Skin epidermis (tissue), 12 donors: ENCODE measurements at regions not wholly inside any gene's neighbourhood (a gene's known extent, or its start where the extent isn't known, plus 50 kb on each side); places are given as distances from the start of the nearest gene placed in this dataset.
"Not testable (repeated sequence)": the region's sequence is repeated elsewhere in the genome, so short reads cannot be mapped to it uniquely, and the experiment has no call there.

ENCODE experiments used
- H3K27ac ChIP-seq, 21 experiments: fragments of 200-600 bp; sonication (generic) in 11 of 21; one replicate each; pipeline ENCODE4 v1.5.0; 2020; ENCODE audit warnings: mild to moderate bottlenecking in 3 of 21, inconsistent platforms in 2 of 21, moderate library complexity in 2 of 21
- H3K4me3 ChIP-seq, 7 experiments: fragments of 200-600 bp; sonication (generic) in 2 of 7; one replicate each; pipeline ENCODE4 v1.5.0; 2020; ENCODE audit warnings: inconsistent platforms in 2 of 7, mild to moderate bottlenecking in 2 of 7, moderate library complexity in 1 of 7

DNA sequence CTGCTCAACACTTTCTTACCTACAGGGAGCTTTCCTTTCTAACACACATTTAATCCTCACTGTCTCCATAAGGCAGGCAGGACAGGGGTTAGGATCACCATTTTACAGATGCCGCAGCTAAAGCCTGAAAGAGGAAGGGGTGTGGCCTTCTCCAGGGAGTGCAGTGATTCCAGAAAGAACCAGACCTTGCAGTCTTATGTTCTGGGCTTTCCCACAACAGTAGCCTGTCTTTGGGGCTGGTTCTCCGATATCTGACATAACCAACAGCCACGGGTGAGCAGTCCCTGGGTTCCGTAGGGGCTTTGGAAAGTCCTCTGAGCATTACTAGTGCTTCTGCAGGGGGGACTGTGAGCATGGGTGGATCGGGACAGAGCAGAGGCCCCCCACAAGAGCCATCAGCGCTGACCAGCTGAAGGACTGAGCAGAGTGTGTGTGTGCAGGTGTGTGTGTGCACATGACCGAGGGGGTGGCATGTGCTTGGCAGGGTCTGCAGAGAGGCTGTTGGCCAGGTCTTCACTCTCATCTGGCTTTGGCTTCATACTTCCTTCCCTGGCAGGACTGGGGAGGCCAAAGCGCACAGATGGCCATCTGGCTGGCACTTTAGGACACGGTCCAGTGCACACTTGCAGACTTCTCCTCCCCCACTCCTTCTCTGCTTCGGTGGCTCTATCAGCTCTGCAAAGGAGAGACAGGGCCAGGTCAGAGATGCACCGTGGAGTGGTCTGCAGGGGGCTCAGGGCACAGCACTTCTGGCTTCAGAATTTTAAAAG lies 400.3 kb downstream of the RPS24 start:
- peak overlapping the region in 1 of 21 experiments; percentile 46 for H3K27ac ChIP-seq
- H3K4me3 ChIP-seq: no peak overlapping the region

DNA sequence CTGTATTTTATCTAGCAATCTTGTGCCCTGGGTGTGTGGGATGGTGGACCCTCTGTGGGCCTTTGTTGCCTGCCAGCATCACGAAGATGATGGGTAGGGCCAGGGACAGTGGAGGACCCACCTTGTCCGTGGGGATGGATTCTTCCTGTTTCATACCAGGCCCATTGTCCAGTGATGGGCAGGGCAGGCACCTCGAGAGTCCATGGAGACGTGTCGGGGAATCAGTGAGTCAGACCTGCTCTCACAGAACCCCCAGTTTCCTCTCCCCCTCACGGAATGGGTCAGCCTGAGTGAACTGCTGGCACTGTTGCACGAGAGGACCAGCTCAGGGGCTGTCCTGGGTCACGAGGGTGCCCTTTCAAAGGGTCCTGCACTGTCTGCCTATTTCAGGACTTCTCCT lies 401.2 kb downstream of the RPS24 start:
- no peak overlapping the region for H3K27ac ChIP-seq
- H3K4me3 ChIP-seq: no peak overlapping the region

DNA sequence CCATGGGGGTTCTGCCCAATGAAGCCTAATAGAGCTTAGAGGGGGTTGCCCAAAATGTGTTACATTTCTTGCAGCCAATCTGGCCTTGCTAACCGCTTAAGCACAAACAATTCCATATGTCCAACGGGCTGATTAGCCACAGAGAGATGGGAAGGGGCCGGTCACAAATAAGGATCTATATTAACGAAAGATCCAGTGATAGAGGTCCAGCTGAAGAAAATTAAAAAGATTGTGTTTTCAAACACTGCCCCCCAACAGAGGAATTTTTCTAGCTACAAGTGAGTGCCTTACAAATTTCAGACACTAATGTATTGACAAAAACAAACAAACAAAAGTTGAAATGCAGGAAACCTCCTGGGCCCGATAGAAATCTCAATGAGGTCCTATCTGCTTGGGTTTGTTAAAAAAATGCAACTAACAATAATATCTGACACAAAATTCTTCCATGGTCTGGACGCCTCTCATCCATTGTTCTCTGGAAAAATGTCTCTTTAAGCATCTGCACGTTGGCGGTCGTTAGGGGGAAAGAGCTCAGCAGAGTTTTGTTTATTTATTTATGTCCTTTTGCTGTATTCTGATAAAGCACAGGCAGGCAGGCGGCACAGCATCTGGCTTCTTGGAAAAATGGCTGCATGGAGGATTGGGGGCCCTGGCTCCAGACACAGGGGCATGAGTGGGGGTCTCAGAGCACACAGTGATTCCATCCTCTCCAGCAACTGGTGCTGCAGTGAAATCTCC lies 402.0 kb downstream of the RPS24 start:
- Histone ChIP-seq H3K27ac (no peak overlapping the region), H3K4me3 (no peak overlapping the region)

DNA sequence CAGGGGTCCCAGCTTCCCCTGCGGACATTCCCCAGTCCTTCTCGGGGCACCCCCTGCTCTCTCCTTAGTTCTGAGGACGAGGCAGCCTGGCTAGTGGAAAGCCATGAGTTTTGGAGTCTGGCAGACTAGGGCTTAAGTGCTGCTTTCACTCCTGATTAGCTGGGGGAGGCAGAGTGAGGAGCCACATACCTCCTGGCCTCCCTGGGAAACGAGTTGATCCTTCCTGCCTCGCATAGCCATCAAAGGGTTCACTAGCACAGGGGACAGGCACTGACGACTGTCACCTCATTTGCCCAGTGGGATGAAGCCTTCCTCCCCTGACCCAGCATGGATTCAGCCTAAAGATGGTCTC lies 402.5 kb downstream of the RPS24 start:
- H3K4me3 ChIP-seq: no peak overlapping the region
- H3K27ac ChIP-seq: no peak overlapping the region

DNA sequence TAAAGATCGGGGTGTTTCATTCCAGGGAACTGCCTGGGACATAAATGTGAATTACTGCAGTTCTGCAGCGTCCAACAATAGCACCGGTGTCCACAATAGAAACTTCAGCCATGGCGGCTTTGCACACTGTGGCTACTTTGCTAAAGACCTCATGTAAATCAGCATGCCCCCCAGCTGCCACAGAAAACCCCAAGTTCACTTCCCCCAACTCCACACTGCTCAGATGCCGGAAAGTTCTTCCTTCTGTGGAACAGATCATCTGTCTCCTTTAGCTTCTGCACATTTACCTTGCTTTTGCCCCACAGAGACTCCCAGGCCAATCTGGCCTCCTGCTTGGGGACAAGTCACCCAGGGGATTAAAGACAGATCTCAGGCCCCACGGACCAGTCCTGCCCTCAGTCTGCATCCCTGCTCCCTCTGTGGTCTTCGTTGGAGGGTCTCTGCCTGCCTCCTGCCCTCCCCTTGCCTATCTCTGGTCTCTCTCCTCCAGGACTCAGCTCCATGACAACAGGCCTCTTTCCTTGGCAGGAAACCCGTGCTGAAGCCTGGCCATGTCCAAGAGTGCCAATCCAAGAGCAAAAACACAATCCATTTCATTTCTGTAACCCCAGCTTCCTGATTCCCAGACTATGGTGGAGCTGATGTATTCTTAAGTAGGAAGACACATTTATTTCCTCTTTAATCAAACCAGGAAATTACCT lies 403.2 kb downstream of the RPS24 start:
- Histone ChIP-seq H3K4me3 (no peak overlapping the region), H3K27ac (no peak overlapping the region)

DNA sequence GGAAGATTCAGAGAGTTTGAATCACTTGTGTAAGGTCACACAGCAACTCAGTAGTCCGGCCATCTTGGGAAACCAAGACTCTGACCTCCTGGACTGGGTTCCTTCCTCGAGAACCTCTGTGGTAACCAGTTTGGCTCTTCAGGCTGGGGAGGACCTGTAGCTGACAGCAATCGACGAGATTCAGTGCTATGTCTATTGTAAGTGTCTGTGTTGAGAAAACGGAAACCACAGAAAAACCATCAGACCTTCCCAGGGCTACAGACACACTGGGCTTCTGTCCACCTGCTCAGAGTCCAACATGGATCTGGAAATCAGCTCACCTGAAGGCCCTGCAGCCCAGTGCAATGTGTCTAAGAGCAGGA lies 403.7 kb downstream of the RPS24 start:
- H3K27ac ChIP-seq: no peak overlapping the region
- no peak overlapping the region for H3K4me3 ChIP-seq

DNA sequence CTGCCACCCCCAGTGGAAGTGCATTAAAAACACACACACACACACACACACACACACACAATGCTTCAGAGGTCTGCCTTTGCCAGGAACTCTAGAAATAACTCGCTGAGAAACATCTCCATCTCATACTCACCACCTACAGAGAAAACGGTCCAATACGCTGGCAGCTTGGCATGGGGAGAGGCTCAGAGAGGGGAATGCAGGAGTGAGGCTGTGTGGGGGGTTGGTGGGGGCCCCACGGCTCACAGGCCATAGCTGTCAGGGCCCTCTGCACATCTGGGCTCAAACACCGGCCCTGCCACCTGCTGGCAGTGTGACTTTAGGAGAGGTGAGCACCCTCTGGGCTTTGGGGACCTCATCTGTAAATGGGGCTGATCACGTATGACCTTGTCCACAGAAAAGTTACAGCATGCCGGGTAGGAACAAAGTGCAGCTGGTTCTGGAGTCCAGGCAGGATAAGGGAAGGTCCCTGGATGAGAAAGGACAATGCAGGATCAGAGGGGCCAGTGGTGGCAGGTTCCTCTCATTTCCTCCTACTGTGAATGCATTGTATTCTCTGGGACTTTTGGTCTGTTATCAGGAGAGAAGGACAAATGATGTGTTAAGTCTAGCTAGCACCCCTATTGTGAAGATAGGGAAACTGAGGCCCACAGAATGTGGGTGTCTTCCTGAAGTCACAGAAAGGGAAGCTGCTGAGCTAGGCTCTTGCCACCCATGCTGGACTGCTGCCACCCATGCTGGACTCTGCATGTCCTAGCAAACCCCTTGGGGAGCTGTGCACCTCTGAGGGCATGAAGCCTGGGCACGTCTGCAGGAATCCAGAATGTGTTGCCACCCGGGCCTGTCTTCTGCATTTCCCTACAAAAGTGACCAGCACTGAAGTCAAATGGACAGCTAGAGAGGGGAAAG lies 404.6 kb downstream of the RPS24 start:
- H3K4me3 ChIP-seq: no peak overlapping the region
- H3K27ac ChIP-seq: no peak overlapping the region

DNA sequence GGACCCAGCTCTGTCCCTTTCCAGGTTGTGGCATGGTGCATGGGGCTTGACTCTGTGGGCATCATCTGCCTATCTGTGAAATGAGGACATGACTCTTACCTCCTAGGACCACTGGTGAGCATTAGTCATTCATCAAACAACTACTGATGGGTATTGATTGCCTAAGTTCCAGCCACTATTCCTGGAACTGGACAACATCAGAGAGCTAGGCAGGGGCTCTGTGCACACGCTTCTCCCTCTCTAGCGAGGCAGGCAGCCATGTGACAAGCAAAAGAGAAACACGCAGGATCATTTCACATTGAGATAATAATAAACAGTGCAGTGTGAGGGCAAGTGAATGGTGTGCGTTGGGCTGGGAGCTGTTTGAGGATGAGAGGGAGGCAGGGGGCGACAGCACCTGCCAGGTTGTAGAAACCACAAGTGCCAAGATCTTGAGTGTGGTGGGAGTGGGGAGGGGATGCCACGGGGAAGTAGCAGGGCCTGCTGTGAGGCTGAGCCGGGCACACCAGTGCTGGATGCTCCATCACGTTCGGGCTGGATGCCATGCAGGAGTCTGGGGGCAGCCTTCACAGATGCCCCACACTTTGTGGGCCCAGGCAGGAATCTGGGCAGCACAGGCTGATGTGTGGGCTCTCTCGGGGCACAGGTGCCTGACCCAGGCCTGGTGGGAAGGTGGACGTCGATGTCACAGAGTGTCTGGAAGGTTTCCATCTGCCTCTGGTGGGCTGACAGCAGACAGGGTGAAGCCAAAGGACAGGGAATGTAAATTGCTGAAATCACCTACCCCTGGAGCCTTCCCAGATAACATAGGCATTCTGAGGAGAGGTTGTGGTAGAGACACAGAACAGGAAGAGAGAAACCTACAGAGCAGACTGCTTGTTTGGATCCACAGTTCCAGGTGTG lies 405.5 kb downstream of the RPS24 start:
- no peak overlapping the region for H3K27ac ChIP-seq
- H3K4me3 ChIP-seq: no peak overlapping the region

DNA sequence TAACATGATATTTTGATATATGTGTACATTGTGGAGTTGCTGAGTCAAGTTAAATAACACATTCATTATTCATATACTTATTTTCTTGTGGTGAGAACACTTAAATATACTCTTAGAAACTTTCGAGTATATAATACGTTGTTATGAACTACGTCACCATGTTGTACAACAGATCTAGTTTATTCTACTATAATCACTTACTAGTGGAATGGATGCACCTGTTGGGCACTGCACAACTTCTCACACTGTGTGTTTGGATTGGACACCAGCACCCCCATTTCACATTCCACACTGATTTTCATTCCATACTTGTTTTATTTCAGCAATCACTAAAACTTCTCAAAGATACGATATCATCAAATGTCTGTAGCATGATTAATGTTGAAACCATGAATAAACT lies 407.3 kb downstream of the RPS24 start:
- Histone ChIP-seq H3K4me3 (no peak overlapping the region), H3K27ac (no peak overlapping the region)

DNA sequence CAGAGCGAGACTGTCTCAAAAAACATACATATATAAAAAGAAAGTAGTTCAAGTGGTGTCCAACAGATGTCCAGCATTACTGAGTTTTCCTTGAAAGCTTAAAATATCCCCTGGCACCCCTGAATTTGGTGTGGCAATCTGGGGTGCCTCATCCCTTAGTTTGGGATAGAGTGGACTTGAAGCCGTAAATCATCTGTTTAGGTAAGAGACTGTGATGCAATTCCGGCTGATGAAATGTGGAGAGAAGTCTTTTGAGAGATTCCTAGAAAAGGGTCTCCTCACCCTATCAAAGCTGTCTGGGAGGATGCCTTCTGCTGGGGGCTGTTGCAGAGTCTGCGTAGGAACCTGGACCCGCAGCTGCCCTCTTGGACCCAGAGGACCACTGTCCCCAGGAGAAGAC lies 408.0 kb downstream of the RPS24 start:
- no peak overlapping the region for H3K27ac ChIP-seq
- H3K4me3 ChIP-seq: no peak overlapping the region

DNA sequence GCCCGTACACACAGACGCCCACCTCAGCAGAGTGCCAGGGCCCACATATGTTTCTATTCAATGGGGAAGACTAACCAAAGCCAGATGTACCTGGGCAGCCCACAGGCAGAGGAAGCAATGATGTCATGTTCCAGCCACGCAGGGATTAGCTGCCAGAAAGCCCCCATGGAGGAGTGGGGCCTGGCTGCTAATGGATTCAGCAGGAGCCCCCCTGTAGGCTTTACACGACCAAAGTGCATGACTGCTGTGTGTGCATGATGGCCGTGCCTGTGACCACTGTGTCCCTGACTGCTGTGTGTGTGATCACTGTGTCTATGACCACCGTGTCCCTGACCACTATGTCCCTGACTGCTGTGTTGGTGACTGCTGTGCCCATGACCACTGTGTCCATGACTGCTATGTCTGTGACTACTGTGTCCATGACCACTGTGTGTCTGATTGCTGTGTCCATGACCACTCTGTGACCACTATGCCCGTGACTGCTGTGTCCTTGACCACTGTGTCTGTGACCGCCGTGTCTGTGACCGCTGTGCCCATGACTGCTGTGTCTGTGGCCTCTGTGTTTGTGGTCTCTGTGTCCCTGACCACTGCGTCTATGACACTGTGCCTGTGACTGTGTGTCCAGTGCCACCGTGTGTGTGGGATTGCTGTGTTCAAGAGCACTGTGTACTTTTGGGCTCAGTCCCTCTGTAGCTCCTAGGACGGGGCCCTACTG lies 409.3 kb downstream of the RPS24 start:
- H3K4me3 ChIP-seq: no peak overlapping the region
- no peak overlapping the region for H3K27ac ChIP-seq

DNA sequence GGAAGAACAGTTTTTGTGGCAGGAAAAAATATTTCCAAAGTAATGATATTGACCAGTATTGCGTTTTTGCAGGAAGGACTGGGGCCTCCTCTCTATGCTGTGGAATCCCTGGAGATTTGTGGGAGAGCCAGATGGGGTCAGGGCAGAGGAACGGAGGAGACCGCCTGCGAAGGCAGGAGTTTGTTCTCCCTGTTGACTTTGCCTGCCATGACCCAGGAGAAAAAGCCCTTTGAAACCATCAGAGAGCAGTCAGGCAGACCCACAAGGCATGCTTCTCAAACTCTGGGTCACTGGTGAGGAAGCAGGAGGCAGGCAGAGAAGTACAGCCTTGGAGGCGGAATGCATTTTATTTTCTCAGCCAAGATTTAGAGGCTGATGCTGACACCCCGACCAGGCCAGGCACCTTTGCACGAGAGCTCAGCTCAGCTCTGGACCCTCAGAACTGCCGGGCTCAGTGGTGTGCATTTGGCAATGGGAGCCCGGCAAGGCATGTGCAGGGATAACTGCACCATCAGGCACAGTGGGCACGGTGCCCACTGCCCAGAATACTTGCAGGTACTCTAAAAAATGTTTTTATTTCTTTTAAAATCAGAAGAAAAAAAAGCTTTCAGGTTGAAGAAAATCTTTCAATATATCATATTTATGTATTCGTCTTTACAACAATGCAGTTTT lies 410.4 kb downstream of the RPS24 start:
- Histone ChIP-seq H3K27ac (no peak overlapping the region), H3K4me3 (no peak overlapping the region)

DNA sequence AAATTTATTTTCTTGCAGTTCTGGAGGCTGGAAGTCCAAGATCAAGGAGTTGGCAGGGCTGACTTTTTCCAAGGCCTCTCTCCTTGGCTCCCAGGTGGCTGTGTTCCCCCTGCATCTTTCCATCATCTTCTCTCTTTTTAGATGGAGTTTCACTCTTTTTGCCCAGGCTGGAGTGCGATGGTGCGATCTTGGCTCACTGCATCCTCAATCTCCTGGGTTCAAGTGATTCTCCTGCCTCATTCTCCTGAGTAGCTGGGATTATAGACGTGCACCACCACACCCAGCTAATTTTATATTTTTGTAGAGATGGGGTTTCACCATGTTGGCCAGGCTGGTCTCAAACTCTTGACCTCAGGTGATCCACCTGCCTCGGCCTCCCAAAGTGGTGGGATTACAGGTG lies 411.1 kb downstream of the RPS24 start:
- not testable (repeated sequence) for H3K27ac ChIP-seq

DNA sequence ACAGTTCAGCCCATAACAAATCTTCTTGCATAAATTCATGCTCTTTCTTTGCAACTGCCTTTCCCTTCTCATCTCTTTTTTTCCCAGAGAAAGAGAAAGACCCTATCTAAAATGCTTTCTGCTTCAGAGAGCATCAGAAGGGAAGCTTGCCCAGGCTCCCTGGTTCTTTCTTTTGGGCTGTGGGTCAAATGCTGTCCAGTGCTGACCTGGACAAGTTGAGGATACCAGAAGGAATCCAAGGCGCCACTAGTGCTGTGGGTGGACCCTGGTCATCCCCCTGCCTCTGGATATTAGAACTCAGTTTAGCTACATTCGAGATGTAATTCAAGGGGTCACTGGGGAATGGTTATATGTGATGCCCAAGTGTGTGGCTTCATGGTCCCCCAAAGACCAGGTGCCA lies 411.6 kb downstream of the RPS24 start:
- no peak overlapping the region for H3K4me3 ChIP-seq

More for the DNA sequence above, 411.1 kb downstream of the RPS24 start:
- H3K4me3 ChIP-seq: not testable (repeated sequence)

DNA sequence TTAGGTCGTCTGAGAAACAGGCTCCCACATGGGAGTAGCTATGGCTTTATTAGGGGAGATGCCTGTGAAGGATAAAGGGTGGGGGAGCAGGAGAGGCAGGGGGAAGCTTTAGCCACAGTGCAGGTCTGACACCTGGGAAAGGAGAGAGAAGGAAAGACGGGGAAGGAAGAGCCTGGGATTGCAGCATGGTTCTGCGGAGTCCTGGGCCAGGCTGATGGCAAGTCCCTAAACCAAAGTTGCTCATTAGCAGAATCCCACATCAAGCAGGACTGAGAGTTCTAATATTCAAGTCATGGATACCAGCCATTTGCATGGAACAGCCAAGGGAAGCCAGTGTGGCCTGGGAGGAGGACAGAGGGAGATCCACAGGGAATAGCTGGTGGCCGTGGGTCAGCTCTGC lies 414.8 kb downstream of the RPS24 start:
- no peak overlapping the region for H3K4me3 ChIP-seq
- no peak overlapping the region for H3K27ac ChIP-seq

More for the DNA sequence above, 411.6 kb downstream of the RPS24 start:
- H3K27ac ChIP-seq: no peak overlapping the region

DNA sequence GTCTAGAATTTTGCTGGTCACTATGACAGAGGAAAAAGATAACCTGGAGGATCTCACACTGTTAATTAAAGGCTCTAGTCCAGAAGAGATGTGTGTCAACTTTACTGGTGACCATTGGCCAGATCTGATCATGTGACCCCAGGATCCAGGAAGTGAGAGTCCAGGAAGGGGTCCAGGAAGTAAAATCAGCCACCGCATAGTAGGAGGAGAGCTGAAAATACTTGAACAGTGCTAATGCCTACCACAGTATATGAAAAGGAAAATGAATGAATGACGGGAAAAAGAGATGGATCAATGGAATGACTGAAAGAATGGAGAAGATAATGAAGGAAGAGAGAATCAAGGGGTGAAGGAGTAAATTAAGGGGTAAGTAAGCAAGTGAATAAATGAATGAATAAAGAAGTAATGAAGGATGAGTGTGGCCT lies 415.3 kb downstream of the RPS24 start:
- Histone ChIP-seq H3K4me3 (no peak overlapping the region), H3K27ac (no peak overlapping the region)

DNA sequence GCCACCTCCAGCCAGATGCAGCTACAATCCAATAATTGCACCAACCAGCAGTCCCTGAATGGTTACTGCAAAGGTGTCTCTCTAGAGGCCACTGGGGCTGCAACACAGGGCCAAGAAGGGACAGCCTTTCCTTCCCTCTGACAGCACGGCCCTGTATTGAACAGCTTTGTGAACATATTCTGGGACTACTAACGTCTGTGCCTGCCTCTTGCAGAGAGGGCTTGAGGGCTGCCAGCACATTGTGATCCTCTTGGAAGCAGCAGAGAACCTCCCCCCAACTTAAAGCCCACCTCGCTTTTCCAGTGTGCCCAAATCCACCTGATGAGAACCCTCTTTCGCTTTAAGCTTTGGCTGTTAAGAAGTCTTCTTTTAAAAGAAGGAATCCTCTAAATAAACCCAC lies 415.9 kb downstream of the RPS24 start:
- no peak overlapping the region for H3K4me3 ChIP-seq
- H3K27ac ChIP-seq: no peak overlapping the region

DNA sequence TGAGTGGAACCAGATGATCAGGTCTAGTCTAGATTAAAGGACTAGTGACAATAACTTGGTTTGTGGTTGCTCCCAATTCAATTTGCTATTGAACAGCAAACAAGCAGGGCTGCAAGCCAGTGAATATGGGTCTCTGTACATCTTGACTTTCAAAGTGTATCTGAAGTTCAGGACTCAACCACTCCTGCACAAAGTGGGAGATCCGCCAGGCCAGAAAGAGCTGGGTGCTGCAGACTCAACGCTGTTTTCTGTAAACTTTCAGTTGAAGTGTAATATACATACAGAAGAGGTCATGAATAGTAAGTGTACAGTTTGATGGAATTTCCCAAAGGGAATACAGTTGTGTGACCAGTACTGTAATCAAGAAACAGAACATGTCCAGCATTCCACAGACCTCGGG lies 416.6 kb downstream of the RPS24 start:
- H3K27ac ChIP-seq: no peak overlapping the region
- no peak overlapping the region for H3K4me3 ChIP-seq
